ENCODE measurements at regions not wholly inside any gene's neighbourhood (a gene's known extent, or its start where the extent isn't known, plus 50 kb on each side); places are given as distances from the start of the nearest gene placed in this dataset.

- Histone ChIP-seq H4K20me1 (ENCODE audit: insufficient read depth, low read length) (no peaks in the 10 kb centered on the region), H3K27ac (ENCODE audit: low read length) (no peak overlapping the region), H3K4me2 (ENCODE audit: low read length) (no peak overlapping the region), H3K79me2 (ENCODE audit: low read length) (no peaks in the 10 kb centered on the region), H3K27me3 (ENCODE audit: low read depth, low read length) (no peaks in the 10 kb centered on the region), H3K9me3 (ENCODE audit: insufficient read depth, low read length) (no peaks in the 10 kb centered on the region), H3K4me1 (ENCODE audit: low read length) (no peaks in the 10 kb centered on the region), H2AFZ (ENCODE audit: low read depth, low read length) (no peak overlapping the region), H3K4me3 (ENCODE audit: low read length) (no peak overlapping the region), H3K36me3 (replicated peaks; ENCODE audit: low read depth, low read length) (no peaks in the 10 kb centered on the region), H3K9ac (ENCODE audit: low read length) (no peak overlapping the region)
- TF ChIP-seq, protein P1, sequence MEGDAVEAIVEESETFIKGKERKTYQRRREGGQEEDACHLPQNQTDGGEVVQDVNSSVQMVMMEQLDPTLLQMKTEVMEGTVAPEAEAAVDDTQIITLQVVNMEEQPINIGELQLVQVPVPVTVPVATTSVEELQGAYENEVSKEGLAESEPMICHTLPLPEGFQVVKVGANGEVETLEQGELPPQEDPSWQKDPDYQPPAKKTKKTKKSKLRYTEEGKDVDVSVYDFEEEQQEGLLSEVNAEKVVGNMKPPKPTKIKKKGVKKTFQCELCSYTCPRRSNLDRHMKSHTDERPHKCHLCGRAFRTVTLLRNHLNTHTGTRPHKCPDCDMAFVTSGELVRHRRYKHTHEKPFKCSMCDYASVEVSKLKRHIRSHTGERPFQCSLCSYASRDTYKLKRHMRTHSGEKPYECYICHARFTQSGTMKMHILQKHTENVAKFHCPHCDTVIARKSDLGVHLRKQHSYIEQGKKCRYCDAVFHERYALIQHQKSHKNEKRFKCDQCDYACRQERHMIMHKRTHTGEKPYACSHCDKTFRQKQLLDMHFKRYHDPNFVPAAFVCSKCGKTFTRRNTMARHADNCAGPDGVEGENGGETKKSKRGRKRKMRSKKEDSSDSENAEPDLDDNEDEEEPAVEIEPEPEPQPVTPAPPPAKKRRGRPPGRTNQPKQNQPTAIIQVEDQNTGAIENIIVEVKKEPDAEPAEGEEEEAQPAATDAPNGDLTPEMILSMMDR (IDR thresholded peaks at IDR 0.05; ENCODE audit: low read depth, low read length), result peak; percentile 14; the same call in 1 of the 2 replicates
- TF ChIP-seq EZH2phosphoT487 (IDR thresholded peaks at IDR 0.05; ENCODE audit: low read depth), result no peak
Measured at GRCh38 chr3:95521396-95521795, 1293.0 kb upstream of the EPHA6 start.

DNA sequence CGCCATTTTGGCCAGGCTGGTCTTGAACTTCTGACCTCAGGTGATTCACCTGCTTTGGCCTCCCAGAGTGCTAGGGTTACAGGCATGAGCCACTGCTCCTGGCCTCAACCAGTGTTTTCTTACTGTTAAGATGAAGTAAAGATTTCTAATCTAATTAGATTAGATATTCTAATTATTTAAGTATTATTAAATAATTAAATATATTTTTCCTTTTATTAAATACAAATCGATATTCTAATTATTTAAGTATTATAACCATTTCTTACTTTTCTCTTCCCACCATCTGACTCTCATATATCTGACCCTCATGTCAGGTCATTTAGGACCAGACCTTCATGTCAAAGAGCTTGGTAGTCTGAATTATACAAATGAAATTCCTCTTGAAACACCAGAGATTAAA lies 1291.9 kb upstream of the EPHA6 start:
- no peak for TF ChIP-seq EZH2phosphoT487 (IDR thresholded peaks at IDR 0.05; ENCODE audit: low read depth)
- TF ChIP-seq, protein P1 (IDR thresholded peaks at IDR 0.05; ENCODE audit: low read depth, low read length), result no peak
- Histone ChIP-seq H3K9me3 (ENCODE audit: insufficient read depth, low read length) (no peaks in the 10 kb centered on the region), H4K20me1 (ENCODE audit: insufficient read depth, low read length) (no peaks in the 10 kb centered on the region), H3K36me3 (replicated peaks; ENCODE audit: low read depth, low read length) (no peaks in the 10 kb centered on the region), H3K27ac (ENCODE audit: low read length) (no peak overlapping the region), H3K79me2 (ENCODE audit: low read length) (no peaks in the 10 kb centered on the region), H3K4me3 (ENCODE audit: low read length) (no peak overlapping the region), H3K4me1 (ENCODE audit: low read length) (no peaks in the 10 kb centered on the region), H3K9ac (ENCODE audit: low read length) (no peak overlapping the region), H3K27me3 (ENCODE audit: low read depth, low read length) (no peaks in the 10 kb centered on the region), H3K4me2 (ENCODE audit: low read length) (no peak overlapping the region), H2AFZ (ENCODE audit: low read depth, low read length) (no peak overlapping the region)

- Histone ChIP-seq H3K4me1 (ENCODE audit: low read length) (no peaks in the 10 kb centered on the region), H4K20me1 (ENCODE audit: insufficient read depth, low read length) (no peaks in the 10 kb centered on the region), H3K9me3 (ENCODE audit: insufficient read depth, low read length) (no peaks in the 10 kb centered on the region), H3K4me3 (ENCODE audit: low read length) (no peak overlapping the region), H3K79me2 (ENCODE audit: low read length) (no peaks in the 10 kb centered on the region), H3K4me2 (ENCODE audit: low read length) (no peak overlapping the region), H3K27ac (ENCODE audit: low read length) (no peak overlapping the region), H2AFZ (ENCODE audit: low read depth, low read length) (no peak overlapping the region), H3K36me3 (replicated peaks; ENCODE audit: low read depth, low read length) (no peaks in the 10 kb centered on the region), H3K9ac (ENCODE audit: low read length) (no peak overlapping the region), H3K27me3 (ENCODE audit: low read depth, low read length) (no peaks in the 10 kb centered on the region)
- TF ChIP-seq, protein P1 (IDR thresholded peaks at IDR 0.05; ENCODE audit: low read depth, low read length), result no peak
- TF ChIP-seq EZH2phosphoT487 (IDR thresholded peaks at IDR 0.05; ENCODE audit: low read depth), result no peak
Measured at GRCh38 chr3:95539950-95540483, 1274.4 kb upstream of the EPHA6 start.

- H3K4me3 ChIP-seq (ENCODE audit: low read length), result no peak overlapping the region
Measured at GRCh38 chr3:95565502-95565901, 1248.9 kb upstream of the EPHA6 start.

More at GRCh38 chr3:95565502-95565901, 1248.9 kb upstream of the EPHA6 start:
- Histone ChIP-seq H4K20me1 (ENCODE audit: insufficient read depth, low read length) (no peaks in the 10 kb centered on the region), H3K27ac (ENCODE audit: low read length) (no peak overlapping the region), H3K36me3 (replicated peaks; ENCODE audit: low read depth, low read length) (peaks cover 49% of the 10 kb centered on the region), H3K9me3 (ENCODE audit: insufficient read depth, low read length) (peaks cover 24% of the 10 kb centered on the region), H3K79me2 (ENCODE audit: low read length) (no peaks in the 10 kb centered on the region), H3K4me2 (ENCODE audit: low read length) (no peak overlapping the region), H2AFZ (ENCODE audit: low read depth, low read length) (no peak overlapping the region), H3K27me3 (ENCODE audit: low read depth, low read length) (no peaks in the 10 kb centered on the region), H3K4me1 (ENCODE audit: low read length) (peaks cover 47% of the 10 kb centered on the region), H3K9ac (ENCODE audit: low read length) (no peak overlapping the region)
- TF ChIP-seq, protein P1 (IDR thresholded peaks at IDR 0.05; ENCODE audit: low read depth, low read length), result no peak
- TF ChIP-seq EZH2phosphoT487 (IDR thresholded peaks at IDR 0.05; ENCODE audit: low read depth), result no peak
